A549 (cell line): ENCODE measurements at regions not wholly inside any gene's neighbourhood (a gene's known extent, or its start where the extent isn't known, plus 50 kb on each side); places are given as distances from the start of the nearest gene placed in this dataset.
A peak's percentile ranks its signal among the peaks of the same experiment; 100 is the strongest.

Source experiments
- ATAC-seq, 2 experiments: fragments of 200-7000 bp in 1 of 2; fragments of >200 bp in 1 of 2; cut with Nextera tagmentation in 1 of 2; cut with Tn5 transposase in 1 of 2; 3 replicates each; pipeline versions ENCODE4 v1.8.0 to v1.9.1; 2018 to 2020; ENCODE audit warnings: mild to moderate bottlenecking in 1 of 2, moderate library complexity in 1 of 2
- CTCF ChIA-PET: fragments of 300-600 bp; sonication (Branson Sonifier 250); formaldehyde crosslinking; extraction: SDS; loops from one replicate; lab custom pipeline; 2021; ENCODE audit warnings: antibody characterized with exemption, inconsistent platforms; lab: Yijun Ruan, JAX
- POLR2A ChIA-PET: fragments of 350-600 bp; formaldehyde crosslinking; extraction: SDS; loops from one replicate; lab custom pipeline; 2021; ENCODE audit warnings: antibody characterized with exemption, inconsistent platforms; lab: Yijun Ruan, JAX
- DNase-seq, 2 experiments: peaks; one replicate each; pipeline versions ENCODE4 v3.0.0 to v3.0.0-alpha.2; 2011 to 2016; ENCODE audit warnings: low read depth in 1 of 2, low spot score in 1 of 2
- FAIRE-seq: peaks from 2 replicates; lab custom pipeline; 2011; peaks lifted over from hg19 to GRCh38; lab: Jason Lieb, UNC
- H3K27ac ChIP-seq, 2 experiments: fragments of >200 bp; sonication (Bioruptor Twin); formaldehyde crosslinking; 3 replicates each; pipeline ENCODE4 v1.5.1; 2016 to 2017
- H3K4me1 ChIP-seq: fragments of >200 bp; sonication (Bioruptor Twin); formaldehyde crosslinking; 3 replicates; pipeline ENCODE4 v1.6.1; 2016
- H3K4me2 ChIP-seq: fragments of >200 bp; sonication (Bioruptor Twin); formaldehyde crosslinking; 3 replicates; pipeline ENCODE4 v1.6.1; 2016
- H3K4me3 ChIP-seq: fragments of >200 bp; sonication (Bioruptor Twin); formaldehyde crosslinking; 3 replicates; pipeline ENCODE4 v1.5.1; 2016
- H3K9me3 ChIP-seq: fragments of >200 bp; sonication (Bioruptor Twin); formaldehyde crosslinking; 3 replicates; pipeline ENCODE4 v1.6.1; 2016
- CBX8 ChIP-seq: fragments of 200-600 bp; sonication (generic); IDR thresholded peaks from 2 replicates; pipeline ENCODE4 v1.6.1; 2016
- CHD2 ChIP-seq: fragments of 150-350 bp; IDR thresholded peaks from 2 replicates; pipeline ENCODE4 v1.6.1; 2014; ENCODE audit warnings: low read length; ENCODE audit not compliant: partially characterized antibody
- CHD4 ChIP-seq: fragments of 200-600 bp; sonication (generic); IDR thresholded peaks from 2 replicates; pipeline ENCODE4 v1.6.1; 2016; ENCODE audit warnings: antibody characterized with exemption, mild to moderate bottlenecking, borderline replicate concordance
- EHMT2 ChIP-seq: fragments of 200-600 bp; sonication (generic); IDR thresholded peaks from 2 replicates; pipeline ENCODE4 v1.6.1; 2016; ENCODE audit warnings: antibody characterized with exemption, low read depth, mild to moderate bottlenecking, moderate library complexity
- FOSB ChIP-seq: fragments of 250-450 bp; sonication (Bioruptor Pico); IDR thresholded peaks from 2 replicates; pipeline ENCODE4 v1.5.0; 2020; ENCODE audit warnings: mild to moderate bottlenecking, moderate library complexity
- FOSL2 ChIP-seq, 2 experiments: fragments of 450-650 bp in 1 of 2; fragments of >200 bp in 1 of 2; sonication (Bioruptor Twin) in 1 of 2; formaldehyde crosslinking; IDR thresholded peaks; 2 replicates each; pipeline versions ENCODE4 v1.5.0 to v1.6.1; 2016 to 2020; ENCODE audit warnings: mild to moderate bottlenecking in 1 of 2, moderate library complexity in 1 of 2
- GATA3 ChIP-seq: IDR thresholded peaks from 2 replicates; pipeline ENCODE4 v1.6.1; 2012; ENCODE audit warnings: borderline replicate concordance
- HDAC2 ChIP-seq: fragments of 200-600 bp; sonication (generic); IDR thresholded peaks from 2 replicates; pipeline ENCODE4 v1.6.1; 2016
- HOXB5 ChIP-seq: fragments of 250-450 bp; sonication (Bioruptor Pico); IDR thresholded peaks from 2 replicates; pipeline ENCODE4 v1.5.0; 2020; ENCODE audit warnings: mild to moderate bottlenecking, moderate library complexity
- JUN ChIP-seq, 2 experiments: fragments of >200 bp; sonication (Bioruptor Twin); formaldehyde crosslinking; IDR thresholded peaks; 2 replicates in 1 of 2; 3 replicates in 1 of 2; pipeline ENCODE4 v1.6.1; 2016 to 2017
- MAFK ChIP-seq: fragments of 450-650 bp; IDR thresholded peaks from 2 replicates; pipeline ENCODE4 v1.6.1; 2014; ENCODE audit not compliant: partially characterized antibody
- MYC ChIP-seq: IDR thresholded peaks from 2 replicates; pipeline ENCODE4 v1.6.1; 2012; ENCODE audit warnings: mild to moderate bottlenecking, inconsistent platforms, low read length, improper control_type of control experiment, borderline replicate concordance
- NFE2L2 ChIP-seq: fragments of 150-350 bp; conservative IDR thresholded peaks from 2 replicates; pipeline ENCODE4 v1.6.1; 2014; ENCODE audit warnings: low read length
- NPAS2 ChIP-seq: fragments of 250-450 bp; sonication (Bioruptor Pico); IDR thresholded peaks from 2 replicates; pipeline ENCODE4 v1.8.0; 2022; ENCODE audit warnings: mild to moderate bottlenecking, moderate library complexity, borderline replicate concordance
- PHF8 ChIP-seq: fragments of 200-600 bp; sonication (generic); IDR thresholded peaks from 2 replicates; pipeline ENCODE4 v1.6.1; 2016; ENCODE audit warnings: low read depth, mild to moderate bottlenecking, antibody characterized with exemption, moderate library complexity, borderline replicate concordance
- RARB ChIP-seq: fragments of 250-450 bp; sonication (Bioruptor Pico); IDR thresholded peaks from 2 replicates; pipeline ENCODE4 v1.8.0; 2021; ENCODE audit warnings: mild to moderate bottlenecking, moderate library complexity
- TP53 ChIP-seq: fragments of 250-450 bp; sonication (Bioruptor Pico); IDR thresholded peaks from 2 replicates; pipeline ENCODE4 v1.5.0; 2021; ENCODE audit warnings: mild to moderate bottlenecking, moderate library complexity
- ZC3H11A ChIP-seq: fragments of 450-650 bp; IDR thresholded peaks from 2 replicates; pipeline ENCODE4 v1.6.1; 2014; ENCODE audit warnings: antibody characterized with exemption, mild to moderate bottlenecking
- ZNF302 ChIP-seq: fragments of 250-450 bp; sonication (Bioruptor Pico); IDR thresholded peaks from 2 replicates; pipeline ENCODE4 v1.9.0; 2021; ENCODE audit warnings: inconsistent platforms, mild to moderate bottlenecking, moderate library complexity
- WGBS: methylation state at CpG from one replicate; pipeline ENCODE4 v1.1.6; 2017; ENCODE audit errors: missing lambda C conversion rate; 5-methylcytosine and 5-hydroxymethylcytosine counted together
- TF ChIP-seq, protein P1 (sequence below): fragments of 250-450 bp; sonication (Bioruptor Pico); IDR thresholded peaks from 2 replicates; pipeline ENCODE4 v1.5.0; 2020; ENCODE audit warnings: low read depth, mild to moderate bottlenecking, moderate library complexity
- TF ChIP-seq, protein P2 (sequence below): fragments of 150-350 bp; IDR thresholded peaks from 2 replicates; pipeline ENCODE4 v1.6.1; 2014; ENCODE audit warnings: low read depth, mild to moderate bottlenecking, low read length
- TF ChIP-seq, protein P3 (sequence below): fragments of 200-600 bp; sonication (generic); IDR thresholded peaks from 2 replicates; pipeline ENCODE4 v1.6.1; 2016; ENCODE audit warnings: antibody characterized with exemption, mild to moderate bottlenecking, moderate library complexity
- TF ChIP-seq, protein P4 (sequence below): IDR thresholded peaks from 2 replicates; pipeline ENCODE4 v1.6.1; 2012

DNA sequence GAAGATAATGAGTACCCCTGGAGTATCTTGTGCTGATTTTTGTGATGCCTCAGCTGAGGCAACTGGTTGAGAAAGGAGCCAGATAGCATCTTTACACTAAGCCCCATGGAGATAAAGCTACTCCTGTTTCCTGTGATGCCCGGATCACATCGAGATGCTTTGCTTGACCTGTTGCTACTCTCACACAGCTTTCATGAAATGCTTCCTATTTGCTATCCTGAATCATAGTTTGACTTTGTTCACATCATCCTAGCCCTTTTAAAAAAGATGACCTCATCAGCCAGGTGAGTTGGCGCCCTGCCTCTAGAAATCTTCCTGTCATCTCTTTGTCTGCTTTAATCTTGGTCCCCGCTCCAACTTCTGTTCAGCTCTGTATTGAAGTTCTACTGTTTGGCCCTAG is 409.6 kb upstream of the TBL1XR1 start:
- no peak for TF ChIP-seq HDAC2
- TF ChIP-seq, protein P1, sequence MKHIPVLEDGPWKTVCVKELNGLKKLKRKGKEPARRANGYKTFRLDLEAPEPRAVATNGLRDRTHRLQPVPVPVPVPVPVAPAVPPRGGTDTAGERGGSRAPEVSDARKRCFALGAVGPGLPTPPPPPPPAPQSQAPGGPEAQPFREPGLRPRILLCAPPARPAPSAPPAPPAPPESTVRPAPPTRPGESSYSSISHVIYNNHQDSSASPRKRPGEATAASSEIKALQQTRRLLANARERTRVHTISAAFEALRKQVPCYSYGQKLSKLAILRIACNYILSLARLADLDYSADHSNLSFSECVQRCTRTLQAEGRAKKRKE, result no peak
- TF ChIP-seq, protein P2, sequence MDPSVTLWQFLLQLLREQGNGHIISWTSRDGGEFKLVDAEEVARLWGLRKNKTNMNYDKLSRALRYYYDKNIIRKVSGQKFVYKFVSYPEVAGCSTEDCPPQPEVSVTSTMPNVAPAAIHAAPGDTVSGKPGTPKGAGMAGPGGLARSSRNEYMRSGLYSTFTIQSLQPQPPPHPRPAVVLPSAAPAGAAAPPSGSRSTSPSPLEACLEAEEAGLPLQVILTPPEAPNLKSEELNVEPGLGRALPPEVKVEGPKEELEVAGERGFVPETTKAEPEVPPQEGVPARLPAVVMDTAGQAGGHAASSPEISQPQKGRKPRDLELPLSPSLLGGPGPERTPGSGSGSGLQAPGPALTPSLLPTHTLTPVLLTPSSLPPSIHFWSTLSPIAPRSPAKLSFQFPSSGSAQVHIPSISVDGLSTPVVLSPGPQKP, result no peak
- TF ChIP-seq NFE2L2, result no peak

DNA sequence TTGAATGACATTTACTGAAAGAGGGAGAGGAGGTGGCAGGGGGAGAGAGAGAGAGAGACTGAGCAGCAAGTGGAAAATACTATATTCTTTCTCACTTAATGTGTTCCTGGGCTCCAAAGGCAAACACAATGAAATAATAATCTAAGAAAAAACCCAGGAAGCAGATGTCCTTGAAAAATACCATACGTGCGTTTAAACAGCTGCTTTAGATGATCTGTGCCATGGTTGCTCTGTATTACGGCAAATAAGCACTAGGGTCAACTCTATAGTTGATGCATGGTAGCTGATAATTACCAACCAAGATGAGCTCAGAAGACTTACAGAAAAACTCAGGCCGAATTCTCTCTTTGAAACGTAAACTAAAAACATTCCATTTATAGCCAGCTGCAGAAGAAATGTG is 410.3 kb upstream of the TBL1XR1 start:
- CTCF ChIA-PET, result interaction anchor here (1.7 kb wide), 1 partner anchor 16 kb away, joined by 6 read pairs; no protein-coding TSS in a partner anchor

More for the DNA sequence above, 409.6 kb upstream of the TBL1XR1 start:
- POLR2A ChIA-PET, result no interaction called here
- H3K9me3 ChIP-seq, result no peaks in the 10 kb centered on the region
- peak overlapping the region in 1 of 2 experiments; percentile 24; a peak in 2 of 6 replicates for H3K27ac ChIP-seq
- no peak overlapping the region for H3K4me3 ChIP-seq
- no peak for ATAC-seq
- no peak for DNase-seq
- CTCF ChIA-PET, result interaction anchor here (0.6 to 1.7 kb wide), 2 partner anchors 15 to 155 kb away, joined by 3 to 6 read pairs; no protein-coding TSS in a partner anchor
- 0 out of 3 replicates have a peak overlapping the region, but pooled peaks have one; percentile 2 for H3K4me2 ChIP-seq
- H3K4me1 ChIP-seq, result peaks cover 36% of the 10 kb centered on the region
- 53% methylated on average over 4 of the region's 4 CpGs for WGBS
- no peak for FAIRE-seq

More for the DNA sequence above, 410.3 kb upstream of the TBL1XR1 start:
- Histone ChIP-seq H3K9me3 (no peaks in the 10 kb centered on the region), H3K4me2 (0 out of 3 replicates have a peak overlapping the region, but pooled peaks have one; percentile 2), H3K4me3 (no peak overlapping the region), H3K4me1 (peaks cover 31% of the 10 kb centered on the region), H3K27ac (peak overlapping the region in 1 of 2 experiments; percentile 24; a peak in 1 of 6 replicates)
- FAIRE-seq (no peak), DNase-seq (no peak), ATAC-seq (no peak)
- TF ChIP-seq ZNF302 (CRISPR knock-in tag) (no peak), PHF8 (no peak), RARB (no peak), FOSB (CRISPR knock-in tag) (no peak), CBX8 (no peak), TP53 (CRISPR knock-in tag) (no peak), EHMT2 (no peak), MAFK (no peak), FOSL2 (IDR thresholded peaks at IDR 0.05) (no peak), FOSL2 (CRISPR knock-in tag; IDR thresholded peaks at IDR 0.05) (no peak), JUN (IDR thresholded peaks at IDR 0.05) (no peak), CHD4 (no peak), NPAS2 (CRISPR knock-in tag) (no peak), MYC (no peak), ZC3H11A (no peak), GATA3 (no peak), HOXB5 (CRISPR knock-in tag) (no peak), CHD2 (no peak)
- TF ChIP-seq, protein P3, sequence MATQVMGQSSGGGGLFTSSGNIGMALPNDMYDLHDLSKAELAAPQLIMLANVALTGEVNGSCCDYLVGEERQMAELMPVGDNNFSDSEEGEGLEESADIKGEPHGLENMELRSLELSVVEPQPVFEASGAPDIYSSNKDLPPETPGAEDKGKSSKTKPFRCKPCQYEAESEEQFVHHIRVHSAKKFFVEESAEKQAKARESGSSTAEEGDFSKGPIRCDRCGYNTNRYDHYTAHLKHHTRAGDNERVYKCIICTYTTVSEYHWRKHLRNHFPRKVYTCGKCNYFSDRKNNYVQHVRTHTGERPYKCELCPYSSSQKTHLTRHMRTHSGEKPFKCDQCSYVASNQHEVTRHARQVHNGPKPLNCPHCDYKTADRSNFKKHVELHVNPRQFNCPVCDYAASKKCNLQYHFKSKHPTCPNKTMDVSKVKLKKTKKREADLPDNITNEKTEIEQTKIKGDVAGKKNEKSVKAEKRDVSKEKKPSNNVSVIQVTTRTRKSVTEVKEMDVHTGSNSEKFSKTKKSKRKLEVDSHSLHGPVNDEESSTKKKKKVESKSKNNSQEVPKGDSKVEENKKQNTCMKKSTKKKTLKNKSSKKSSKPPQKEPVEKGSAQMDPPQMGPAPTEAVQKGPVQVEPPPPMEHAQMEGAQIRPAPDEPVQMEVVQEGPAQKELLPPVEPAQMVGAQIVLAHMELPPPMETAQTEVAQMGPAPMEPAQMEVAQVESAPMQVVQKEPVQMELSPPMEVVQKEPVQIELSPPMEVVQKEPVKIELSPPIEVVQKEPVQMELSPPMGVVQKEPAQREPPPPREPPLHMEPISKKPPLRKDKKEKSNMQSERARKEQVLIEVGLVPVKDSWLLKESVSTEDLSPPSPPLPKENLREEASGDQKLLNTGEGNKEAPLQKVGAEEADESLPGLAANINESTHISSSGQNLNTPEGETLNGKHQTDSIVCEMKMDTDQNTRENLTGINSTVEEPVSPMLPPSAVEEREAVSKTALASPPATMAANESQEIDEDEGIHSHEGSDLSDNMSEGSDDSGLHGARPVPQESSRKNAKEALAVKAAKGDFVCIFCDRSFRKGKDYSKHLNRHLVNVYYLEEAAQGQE, result no peak
- TF ChIP-seq, protein P4, sequence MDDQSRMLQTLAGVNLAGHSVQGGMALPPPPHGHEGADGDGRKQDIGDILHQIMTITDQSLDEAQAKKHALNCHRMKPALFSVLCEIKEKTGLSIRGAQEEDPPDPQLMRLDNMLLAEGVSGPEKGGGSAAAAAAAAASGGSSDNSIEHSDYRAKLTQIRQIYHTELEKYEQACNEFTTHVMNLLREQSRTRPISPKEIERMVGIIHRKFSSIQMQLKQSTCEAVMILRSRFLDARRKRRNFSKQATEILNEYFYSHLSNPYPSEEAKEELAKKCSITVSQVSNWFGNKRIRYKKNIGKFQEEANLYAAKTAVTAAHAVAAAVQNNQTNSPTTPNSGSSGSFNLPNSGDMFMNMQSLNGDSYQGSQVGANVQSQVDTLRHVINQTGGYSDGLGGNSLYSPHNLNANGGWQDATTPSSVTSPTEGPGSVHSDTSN, result no peak
- TF ChIP-seq, protein P2, result no peak
- 87% methylated on average over 5 of the region's 5 CpGs for WGBS
- POLR2A ChIA-PET, result no interaction called here
